Stimulated activated naive B cell treated with anti-CD40 and anti-IgM and Interleukin-4, amounts not matched to agents 10 μg/mL and 1 μg/mL and 100 μg/mL, for 72 hours (primary cell): ENCODE measurements at regions not wholly inside any gene's neighbourhood (a gene's known extent, or its start where the extent isn't known, plus 50 kb on each side); places are given as distances from the start of the nearest gene placed in this dataset.
"Not testable (repeated sequence)": the region's sequence is repeated elsewhere in the genome, so short reads cannot be mapped to it uniquely, and the experiment has no call there.

Source experiments
- ATAC-seq, 2 donors: fragments of 150-1000 bp; cut with Tn5 transposase; replicated peaks; 2 replicates each; pipeline ENCODE4 v1.10.0; 2021; ENCODE audit warnings: moderate library complexity in 1 of 2
- DNase-seq: peaks from one replicate; pipeline ENCODE4 v3.0.0; 2021
- H3K27ac Mint-ChIP-seq: one replicate; pipeline ENCODE4 v1.8.0; 2022; ENCODE audit warnings: mild to moderate bottlenecking, mixed read lengths
- H3K27me3 Mint-ChIP-seq, 2 donors: one replicate each; pipeline ENCODE4 v1.8.0; 2022; ENCODE audit warnings: mixed read lengths in 2 of 2
- H3K36me3 Mint-ChIP-seq, 2 donors: one replicate each; pipeline ENCODE4 v1.8.0; 2022; ENCODE audit warnings: mixed read lengths in 2 of 2, mild to moderate bottlenecking in 1 of 2
- H3K4me1 Mint-ChIP-seq, 2 donors: one replicate each; pipeline ENCODE4 v1.8.0; 2022; ENCODE audit warnings: mixed read lengths in 2 of 2, mild to moderate bottlenecking in 1 of 2
- H3K4me3 Mint-ChIP-seq, 2 donors: one replicate each; pipeline ENCODE4 v1.8.0; 2022; ENCODE audit warnings: mild to moderate bottlenecking in 2 of 2, mixed read lengths in 2 of 2, moderate library complexity in 1 of 2
- H3K9me3 Mint-ChIP-seq, 2 donors: one replicate each; pipeline ENCODE4 v1.8.0; 2022; ENCODE audit warnings: mixed read lengths in 2 of 2, mild to moderate bottlenecking in 1 of 2

DNA sequence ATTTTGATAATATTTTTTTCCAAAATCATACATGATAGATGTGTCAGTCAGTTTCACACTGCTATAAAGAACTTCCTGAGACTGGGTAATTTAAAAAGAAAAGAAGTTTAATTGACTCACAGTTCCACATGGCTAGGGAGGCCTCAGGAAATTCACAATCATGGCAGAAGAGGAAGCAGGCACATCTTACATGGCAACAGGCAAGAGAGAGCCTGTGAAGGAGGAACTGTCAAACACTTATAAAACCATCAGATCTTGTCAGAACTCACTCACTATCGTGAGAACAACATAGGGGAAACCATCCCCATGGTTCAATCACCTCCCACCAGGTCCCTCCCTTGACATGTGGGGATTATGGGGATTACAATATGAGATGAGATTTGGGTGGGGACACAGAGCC, 201.5 kb upstream of the EDNRB start:
- H3K27ac Mint-ChIP-seq, H3K36me3 Mint-ChIP-seq, H3K4me3 Mint-ChIP-seq, DNase-seq, ATAC-seq, H3K9me3 Mint-ChIP-seq: not testable (repeated sequence)
- H3K27me3 Mint-ChIP-seq, result peaks cover 19 to 23% of the 10 kb centered on the region in 2 donors
- H3K4me1 Mint-ChIP-seq, result peaks cover 0 to 13% of the 10 kb centered on the region in 2 donors

DNA sequence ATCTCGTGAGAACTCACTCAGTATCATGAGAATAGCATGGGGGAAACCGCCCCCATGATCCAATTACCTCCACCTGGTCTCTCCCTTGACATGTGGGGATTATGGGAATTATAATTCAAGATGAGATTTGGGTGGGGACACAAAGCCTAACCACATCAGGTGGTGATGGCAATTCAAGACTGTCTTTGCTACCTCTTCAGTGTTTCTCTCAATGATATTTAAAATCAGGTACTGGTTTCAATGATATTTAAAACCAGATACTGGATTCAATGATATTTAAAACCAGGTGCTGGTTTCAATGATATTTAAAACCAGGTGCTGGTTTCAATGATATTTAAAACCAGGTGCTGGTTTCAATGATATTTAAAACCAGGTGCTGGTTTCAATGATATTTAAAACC, 198.4 kb upstream of the EDNRB start:
- peak overlapping the region; percentile 11 for H3K27ac Mint-ChIP-seq
- H3K27me3 Mint-ChIP-seq, result peaks cover 23 to 29% of the 10 kb centered on the region in 2 donors
- not testable (repeated sequence) for DNase-seq, H3K4me3 Mint-ChIP-seq, H3K36me3 Mint-ChIP-seq
- peaks cover 0 to 13% of the 10 kb centered on the region in 2 donors for H3K4me1 Mint-ChIP-seq
- ATAC-seq, result peak; percentile 29 to 57
- H3K9me3 Mint-ChIP-seq, result peaks cover 9 to 21% of the 10 kb centered on the region in 2 donors

DNA sequence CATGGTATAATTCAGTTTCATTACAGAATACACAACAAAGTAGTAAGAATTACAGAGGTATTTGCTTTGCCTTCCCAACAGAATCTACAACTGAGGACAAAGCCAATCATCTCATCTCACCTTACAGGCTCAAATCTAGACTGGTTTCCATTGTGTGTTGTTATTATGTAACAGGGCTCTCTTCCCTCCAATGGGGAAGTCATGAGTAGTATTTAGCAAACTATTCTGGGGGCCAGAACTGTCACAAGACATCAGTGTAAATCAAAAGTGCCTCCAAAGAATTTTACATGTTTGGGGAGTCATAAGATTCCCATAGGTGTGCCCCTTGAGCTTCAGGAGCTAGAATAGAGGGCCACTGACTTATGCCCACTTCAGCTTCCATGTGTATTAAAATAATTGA, 187.0 kb upstream of the EDNRB start:
- Mint-ChIP-seq H3K27me3 (peaks cover 0 to 3% of the 10 kb centered on the region in 2 donors), H3K4me3 (no peak overlapping the region), H3K27ac (no peak overlapping the region), H3K4me1 (no peaks in the 10 kb centered on the region), H3K9me3 (no peaks in the 10 kb centered on the region), H3K36me3 (no peaks in the 10 kb centered on the region)
- ATAC-seq (no peak), DNase-seq (no peak)

DNA sequence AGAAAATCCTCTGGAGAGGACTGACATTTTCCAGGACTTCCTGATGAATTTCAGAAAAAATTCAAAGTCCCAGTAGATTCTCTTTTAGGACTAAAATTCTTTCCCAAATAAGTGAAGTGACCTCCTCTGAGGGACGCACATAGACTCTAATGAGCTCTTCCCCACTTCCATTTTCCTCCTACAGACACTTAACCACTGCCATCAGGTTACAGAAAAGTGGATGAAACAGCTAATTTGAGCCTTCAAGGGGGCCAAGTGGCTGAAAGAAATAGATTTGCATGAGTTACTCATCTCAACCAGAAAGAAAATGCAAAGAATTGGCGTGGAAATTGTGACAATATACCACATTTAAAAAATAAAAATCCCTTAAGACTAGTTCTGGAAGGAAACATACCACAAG, 185.3 kb upstream of the EDNRB start:
- H3K4me1 Mint-ChIP-seq, result no peaks in the 10 kb centered on the region

DNA sequence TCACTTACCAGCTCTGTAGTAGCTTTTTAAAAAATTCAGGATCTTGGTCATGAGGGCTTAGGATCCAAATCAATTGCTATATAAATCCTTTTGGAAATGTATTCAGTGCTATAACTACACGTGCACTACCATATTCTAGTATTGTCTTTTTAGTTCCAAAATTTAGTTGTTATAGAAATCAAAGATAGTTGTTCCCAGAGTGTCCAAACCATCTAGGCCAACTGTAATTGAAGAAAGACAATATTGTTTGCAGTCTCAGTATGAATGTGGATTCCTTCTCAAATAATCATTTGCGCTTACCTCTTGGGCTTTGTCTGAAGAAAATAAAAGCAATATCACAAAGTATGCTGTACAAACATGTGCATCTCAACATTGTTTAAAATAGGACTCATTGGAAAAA, 184.1 kb upstream of the EDNRB start:
- no peaks in the 10 kb centered on the region for H3K4me1 Mint-ChIP-seq
- no peak overlapping the region for H3K4me3 Mint-ChIP-seq
- H3K36me3 Mint-ChIP-seq, result no peaks in the 10 kb centered on the region
- DNase-seq, result no peak
- no peak for ATAC-seq
- no peaks in the 10 kb centered on the region for H3K9me3 Mint-ChIP-seq
- no peak overlapping the region for H3K27ac Mint-ChIP-seq
- peaks cover 0 to 3% of the 10 kb centered on the region in 2 donors for H3K27me3 Mint-ChIP-seq

More for the DNA sequence above, 185.3 kb upstream of the EDNRB start:
- no peak for ATAC-seq
- no peak for DNase-seq
- Mint-ChIP-seq H3K36me3 (no peaks in the 10 kb centered on the region), H3K9me3 (no peaks in the 10 kb centered on the region), H3K4me3 (no peak overlapping the region), H3K27ac (no peak overlapping the region), H3K27me3 (peaks cover 0 to 3% of the 10 kb centered on the region in 2 donors)

DNA sequence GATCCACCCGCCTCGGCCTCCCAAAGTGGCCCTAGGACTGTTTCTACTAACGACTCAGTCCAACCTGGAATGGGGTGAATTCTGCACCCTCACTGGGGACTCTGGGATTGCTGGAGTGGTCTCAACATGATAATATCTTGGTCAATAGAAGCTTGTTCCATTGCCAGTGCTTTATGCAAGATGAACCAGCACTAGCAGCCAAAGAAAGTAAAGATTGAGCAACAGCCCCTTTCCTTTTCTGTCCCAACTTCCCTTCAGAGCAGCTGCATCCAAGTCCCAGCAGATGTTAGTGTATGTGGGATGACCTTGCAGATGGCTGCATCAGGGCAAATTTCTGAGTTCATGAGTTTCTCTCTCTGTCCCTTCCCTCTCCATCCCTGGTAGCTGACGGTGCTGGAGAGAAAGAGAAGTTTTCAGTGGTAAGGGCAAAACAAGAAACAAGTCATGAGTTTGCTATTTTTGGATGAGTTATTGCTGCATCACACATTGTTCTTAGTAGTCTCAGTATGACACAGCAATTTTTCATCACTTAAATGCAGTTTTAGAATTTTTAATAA, 183.6 kb upstream of the EDNRB start:
- DNase-seq, result no peak
- no peak for ATAC-seq
- no peak overlapping the region for H3K4me3 Mint-ChIP-seq

DNA sequence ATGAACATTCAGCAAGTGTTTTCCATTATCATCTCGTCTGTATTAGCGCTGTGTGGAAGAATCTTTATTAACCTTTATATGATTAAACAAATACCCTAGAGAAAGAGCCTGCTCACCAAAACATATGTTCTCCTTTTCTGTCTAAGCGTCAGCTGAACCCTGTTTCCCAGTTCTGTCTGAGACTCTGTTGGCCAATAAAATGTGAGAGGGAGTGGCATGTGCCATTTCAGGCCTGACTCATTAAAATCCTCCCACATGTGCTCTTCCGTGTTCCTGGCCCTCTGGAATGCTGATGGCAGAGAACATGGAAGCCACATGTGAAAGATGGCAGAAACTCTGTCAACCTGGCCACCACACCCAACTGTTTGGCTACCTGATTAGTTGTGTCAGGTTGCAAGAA, 181.9 kb upstream of the EDNRB start:
- Mint-ChIP-seq H3K9me3 (no peaks in the 10 kb centered on the region), H3K27ac (no peak overlapping the region), H3K27me3 (peaks cover 0 to 7% of the 10 kb centered on the region in 2 donors), H3K36me3 (no peaks in the 10 kb centered on the region), H3K4me1 (no peaks in the 10 kb centered on the region), H3K4me3 (no peak overlapping the region)
- no peak for ATAC-seq
- no peak for DNase-seq

More for the DNA sequence above, 183.6 kb upstream of the EDNRB start:
- Mint-ChIP-seq H3K27ac (no peak overlapping the region), H3K4me1 (no peaks in the 10 kb centered on the region), H3K27me3 (peaks cover 0 to 3% of the 10 kb centered on the region in 2 donors), H3K9me3 (no peaks in the 10 kb centered on the region), H3K36me3 (no peaks in the 10 kb centered on the region)

DNA sequence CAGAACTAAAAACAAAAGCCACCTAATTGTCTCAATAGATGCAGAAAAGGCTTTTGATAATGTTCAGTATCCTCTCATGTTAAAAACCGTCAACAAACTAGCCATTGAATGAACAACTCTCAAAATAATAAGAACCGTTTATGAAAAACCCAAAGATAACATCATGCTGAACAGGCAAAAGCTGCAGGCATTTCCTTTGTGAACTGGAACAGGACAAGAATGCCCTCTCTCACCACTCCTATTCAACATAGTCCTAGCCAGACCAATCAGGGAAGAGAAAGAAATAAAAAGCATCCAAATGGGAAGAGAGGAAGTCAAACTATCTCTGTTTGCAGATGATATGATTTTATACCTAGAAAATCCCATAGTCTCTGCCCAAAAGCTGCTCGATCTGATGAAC, 179.6 kb upstream of the EDNRB start:
- DNase-seq (no peak), ATAC-seq (no peak)
- Mint-ChIP-seq H3K4me3 (no peak overlapping the region), H3K36me3 (no peaks in the 10 kb centered on the region), H3K9me3 (peaks cover 0 to 2% of the 10 kb centered on the region in 2 donors), H3K27me3 (peaks cover 0 to 4% of the 10 kb centered on the region in 2 donors), H3K27ac (no peak overlapping the region), H3K4me1 (no peaks in the 10 kb centered on the region)

DNA sequence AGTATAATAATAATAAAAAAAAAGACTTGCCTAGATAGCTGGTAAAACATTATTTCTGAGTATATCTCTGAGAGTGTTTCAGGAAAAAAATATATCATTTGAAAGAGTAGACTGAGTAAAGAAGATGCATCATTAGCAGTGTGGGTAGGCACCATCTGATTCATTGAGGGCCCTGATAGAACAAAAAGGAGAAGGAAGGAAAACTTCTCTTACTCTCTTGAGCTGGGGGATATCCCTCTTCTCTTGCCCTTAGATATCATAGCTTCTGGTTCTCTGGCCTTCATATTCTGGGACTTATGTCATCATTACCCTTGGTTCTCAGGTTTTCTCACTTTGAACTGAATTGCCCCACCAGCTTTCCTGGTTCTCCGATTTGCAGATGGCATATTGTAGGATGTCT, 177.6 kb upstream of the EDNRB start:
- ATAC-seq (peak in 1 of 2 donors; percentile 45), DNase-seq (no peak)
- H3K36me3 Mint-ChIP-seq, result no peaks in the 10 kb centered on the region
- H3K4me3 Mint-ChIP-seq, result no peak overlapping the region
- H3K4me1 Mint-ChIP-seq, result no peaks in the 10 kb centered on the region
- peaks cover 0 to 4% of the 10 kb centered on the region in 2 donors for H3K27me3 Mint-ChIP-seq
- no peak overlapping the region for H3K27ac Mint-ChIP-seq
- peaks cover 0 to 2% of the 10 kb centered on the region in 2 donors for H3K9me3 Mint-ChIP-seq

DNA sequence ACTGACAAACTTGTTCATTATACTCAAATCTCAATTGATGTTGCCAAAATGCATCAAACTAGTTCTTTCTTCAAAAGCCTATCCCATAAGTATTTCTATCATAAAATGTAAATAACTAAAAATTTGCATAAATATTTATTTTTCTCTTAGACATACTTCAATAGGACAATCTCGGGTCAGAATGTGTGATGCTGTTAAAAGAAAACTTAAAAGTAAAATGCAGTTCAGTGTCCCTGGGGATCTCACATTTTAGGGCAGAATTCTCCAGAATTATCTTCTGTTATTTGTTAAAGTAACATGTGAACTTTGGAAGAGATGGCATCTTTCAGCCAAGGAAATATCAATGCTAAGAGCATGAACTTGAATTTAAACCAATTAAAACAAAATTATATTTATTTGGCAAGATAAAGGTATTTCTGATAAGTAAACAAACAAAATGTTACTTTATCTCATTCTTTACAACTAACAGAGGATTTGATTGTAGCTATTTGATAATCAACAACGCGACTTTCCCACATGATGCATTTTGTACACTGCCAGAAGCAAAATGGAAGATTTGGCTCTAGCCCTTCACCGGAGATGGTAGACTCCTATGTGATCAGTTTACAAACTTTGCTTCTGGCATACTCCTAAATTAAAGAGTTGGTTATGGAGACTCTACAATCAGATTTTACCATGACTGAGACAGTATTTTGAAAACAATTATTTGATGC, 169.5 kb upstream of the EDNRB start:
- ATAC-seq, result no peak
- peaks cover 10 to 18% of the 10 kb centered on the region in 2 donors for H3K27me3 Mint-ChIP-seq
- no peak for DNase-seq
- no peak overlapping the region for H3K4me3 Mint-ChIP-seq
- no peaks in the 10 kb centered on the region for H3K9me3 Mint-ChIP-seq
- no peak overlapping the region for H3K27ac Mint-ChIP-seq
- H3K4me1 Mint-ChIP-seq, result peaks cover 2 to 8% of the 10 kb centered on the region in 2 donors
- H3K36me3 Mint-ChIP-seq, result no peaks in the 10 kb centered on the region

DNA sequence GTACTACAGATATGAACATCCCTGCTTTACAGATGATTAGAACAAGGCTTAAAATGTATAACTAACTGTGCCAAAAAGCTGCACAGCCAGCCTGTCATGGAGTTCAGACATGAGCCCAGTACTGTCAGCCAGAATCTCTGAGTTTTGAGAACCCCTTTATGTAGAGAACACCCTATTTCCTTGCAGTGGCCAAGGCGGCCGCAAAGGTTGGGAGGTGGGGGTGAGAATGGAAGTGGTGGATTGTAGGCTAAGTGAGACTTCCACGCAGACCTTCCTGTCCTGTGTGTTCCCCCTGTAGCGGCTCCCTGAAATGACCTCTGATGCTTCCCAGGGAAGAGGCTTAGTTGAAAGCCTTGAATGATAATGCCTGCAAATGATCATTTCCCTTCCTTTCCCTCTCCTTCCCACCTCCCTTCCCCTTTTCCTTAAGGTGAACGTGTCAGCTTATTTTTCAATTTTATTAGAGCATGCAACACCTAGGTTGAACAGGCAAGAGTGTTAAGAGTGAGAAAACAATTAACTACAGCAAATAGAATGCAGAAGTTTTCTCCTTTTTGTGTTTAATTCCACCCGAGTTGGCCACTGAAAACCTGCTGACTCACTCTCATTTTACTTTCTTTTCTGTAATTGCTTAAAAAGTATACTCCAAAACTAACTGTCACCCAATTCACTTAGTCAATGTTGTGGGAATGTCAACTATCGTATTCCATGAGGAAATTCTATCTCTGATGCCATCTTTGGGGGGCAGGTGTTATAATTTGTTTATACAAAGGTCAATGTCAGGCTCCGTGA, 167.0 kb upstream of the EDNRB start:
- Mint-ChIP-seq H3K4me1 (peaks cover 2 to 8% of the 10 kb centered on the region in 2 donors), H3K4me3 (no peak overlapping the region), H3K9me3 (peaks cover 6 to 15% of the 10 kb centered on the region in 2 donors), H3K27me3 (peaks cover 10 to 24% of the 10 kb centered on the region in 2 donors), H3K36me3 (peaks cover 0 to 4% of the 10 kb centered on the region in 2 donors), H3K27ac (no peak overlapping the region)
- no peak for ATAC-seq
- no peak for DNase-seq

DNA sequence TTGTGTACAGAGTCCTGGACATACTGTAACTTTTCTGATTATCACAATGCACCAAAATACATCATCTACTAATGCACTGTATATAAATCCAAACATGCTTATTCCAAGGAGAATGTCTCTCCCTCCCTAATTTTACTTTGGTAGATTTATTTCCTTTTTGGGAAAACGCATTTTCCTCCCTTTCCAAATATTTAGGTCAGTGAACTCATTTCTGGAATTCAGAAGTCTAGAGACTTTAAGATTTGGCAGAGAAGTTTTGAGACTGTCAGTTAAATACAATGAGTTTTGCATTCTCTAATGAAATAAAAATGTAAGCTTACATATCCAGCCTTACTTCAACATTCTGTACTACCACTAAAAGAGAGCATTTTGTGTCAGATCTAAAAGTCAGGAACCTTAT, 165.8 kb upstream of the EDNRB start:
- H3K4me3 Mint-ChIP-seq, result no peak overlapping the region
- peaks cover 2 to 8% of the 10 kb centered on the region in 2 donors for H3K4me1 Mint-ChIP-seq
- peaks cover 10 to 16% of the 10 kb centered on the region in 2 donors for H3K27me3 Mint-ChIP-seq
- DNase-seq (no peak), ATAC-seq (no peak)
- peaks cover 0 to 4% of the 10 kb centered on the region in 2 donors for H3K36me3 Mint-ChIP-seq
- H3K9me3 Mint-ChIP-seq, result peaks cover 10 to 19% of the 10 kb centered on the region in 2 donors
- no peak overlapping the region for H3K27ac Mint-ChIP-seq

DNA sequence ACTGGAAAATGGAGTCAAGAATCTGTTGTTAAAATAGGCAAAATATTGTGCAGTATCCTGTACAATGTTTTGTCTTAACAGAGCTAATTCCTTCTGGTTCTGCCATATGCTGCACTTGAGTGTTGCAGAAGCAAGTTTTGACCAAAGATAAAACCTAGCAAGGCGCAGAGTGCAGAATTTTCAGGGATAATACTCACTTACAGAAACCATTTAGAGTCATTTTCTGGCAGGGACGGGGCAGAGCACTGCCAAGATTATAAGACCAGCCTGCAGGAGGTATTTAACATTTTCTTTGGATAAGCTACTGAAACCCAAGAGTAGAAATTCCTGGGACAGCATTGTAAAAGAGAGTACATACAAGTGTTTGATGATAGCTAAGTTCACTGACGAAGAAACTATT, 159.5 kb upstream of the EDNRB start:
- DNase-seq, result no peak
- peaks cover 6 to 7% of the 10 kb centered on the region in 2 donors for H3K27me3 Mint-ChIP-seq
- ATAC-seq, result no peak
- H3K27ac Mint-ChIP-seq, result no peak overlapping the region
- peaks cover 12 to 19% of the 10 kb centered on the region in 2 donors for H3K9me3 Mint-ChIP-seq
- peaks cover 0 to 4% of the 10 kb centered on the region in 2 donors for H3K36me3 Mint-ChIP-seq
- H3K4me3 Mint-ChIP-seq, result no peak overlapping the region
- no peaks in the 10 kb centered on the region for H3K4me1 Mint-ChIP-seq

DNA sequence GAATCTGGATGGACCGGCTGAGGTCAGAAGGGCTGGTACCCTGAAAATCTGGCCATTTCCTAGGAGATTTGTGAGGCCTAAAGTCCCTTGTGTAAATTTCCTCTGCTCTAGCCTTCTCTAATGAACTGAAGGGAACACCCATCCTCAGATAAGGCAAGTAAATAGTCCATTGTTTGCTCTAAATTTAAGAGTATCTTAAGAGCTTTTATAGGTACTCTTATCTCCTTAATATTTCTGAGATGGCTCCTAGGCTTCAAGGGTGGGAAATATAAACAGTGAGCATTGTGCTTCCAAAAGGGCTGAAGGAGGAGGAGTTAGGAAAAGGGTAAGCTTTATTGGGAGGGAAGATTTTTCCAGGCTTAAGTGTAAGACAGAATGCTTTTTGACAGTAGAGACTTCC, 148.7 kb upstream of the EDNRB start:
- H3K27ac Mint-ChIP-seq, result no peak overlapping the region
- H3K4me3 Mint-ChIP-seq, result no peak overlapping the region
- H3K4me1 Mint-ChIP-seq, result no peaks in the 10 kb centered on the region
- no peak for ATAC-seq
- peaks cover 0 to 6% of the 10 kb centered on the region in 2 donors for H3K27me3 Mint-ChIP-seq
- DNase-seq, result no peak
- H3K9me3 Mint-ChIP-seq, result peaks cover 0 to 2% of the 10 kb centered on the region in 2 donors
- H3K36me3 Mint-ChIP-seq, result no peaks in the 10 kb centered on the region
